ENCODE measurements at regions not wholly inside any gene's neighbourhood (a gene's known extent, or its start where the extent isn't known, plus 50 kb on each side); places are given as distances from the start of the nearest gene placed in this dataset.

GRCh38 chr2:196356332-196356731 is 185.0 kb upstream of the STK17B start (continued):
- TF ChIP-seq FOXM1 (IDR thresholded peaks at IDR 0.05; ENCODE audit: low read depth) (peak; percentile 12; the same call in 1 of the 2 replicates), FOXM1 (CRISPR knock-in tag; IDR thresholded peaks at IDR 0.05; ENCODE audit: low read depth) (no peak), CXXC5 (CRISPR knock-in tag; IDR thresholded peaks at IDR 0.05) (peak; percentile 67), RNF2 (IDR thresholded peaks at IDR 0.05) (peak; percentile 26; the same call in 1 of the 2 replicates), CEBPG (CRISPR knock-in tag; IDR thresholded peaks at IDR 0.05) (peak; percentile 89), CEBPG (tag; conservative IDR thresholded peaks at IDR 0.05 in 1 of 2, IDR thresholded peaks at IDR 0.05 in 1 of 2) (peak; percentile 94 to 98), ZNF707 (CRISPR knock-in tag; conservative IDR thresholded peaks at IDR 0.05) (no peak), SMARCE1 (IDR thresholded peaks at IDR 0.05) (peak; percentile 68; the same call in 1 of the 2 replicates), ZNF644 (tag; IDR thresholded peaks at IDR 0.05; ENCODE audit: low read depth) (peak; percentile 42; the same call in 1 of the 2 replicates), CTBP1 (IDR thresholded peaks at IDR 0.05; ENCODE audit: borderline replicate concordance) (peak; percentile 99), ZC3H11A (IDR thresholded peaks at IDR 0.05; ENCODE audit: low read depth, low read length) (no peak), CAMTA2 (CRISPR knock-in tag; conservative IDR thresholded peaks at IDR 0.05) (no peak), RCOR1 (IDR thresholded peaks at IDR 0.05; ENCODE audit: borderline replicate concordance in 1 of 2, low read depth in 2 of 2, low read length in 2 of 2) (peak in 1 of 2 experiments; percentile 93; a peak in 2 of 4 replicates), CC2D1A (IDR thresholded peaks at IDR 0.05) (no peak), RHOXF2B (CRISPR knock-in tag; conservative IDR thresholded peaks at IDR 0.05) (no peak), ZNF318 (IDR thresholded peaks at IDR 0.05; ENCODE audit: borderline replicate concordance in 1 of 2, low read depth in 1 of 2) (peak in 1 of 2 experiments; percentile 95; a peak in 2 of 4 replicates), GMEB1 (CRISPR knock-in tag; IDR thresholded peaks at IDR 0.05) (0 out of 2 replicates have a peak, but pooled peaks have one; percentile 25), DPF2 (IDR thresholded peaks at IDR 0.05) (peak; percentile 65; the same call in 1 of the 2 replicates), ETV1 (tag; conservative IDR thresholded peaks at IDR 0.05; ENCODE audit: low read depth) (peak; percentile 71), MECOM (CRISPR knock-in tag; IDR thresholded peaks at IDR 0.05) (peak; percentile 98), PKNOX1 (IDR thresholded peaks at IDR 0.05) (peak; percentile 97)
